ENCODE measurements at regions not wholly inside any gene's neighbourhood (a gene's known extent, or its start where the extent isn't known, plus 50 kb on each side); places are given as distances from the start of the nearest gene placed in this dataset.
"Not testable (repeated sequence)": the region's sequence is repeated elsewhere in the genome, so short reads cannot be mapped to it uniquely, and the experiment has no call there.

DNA sequence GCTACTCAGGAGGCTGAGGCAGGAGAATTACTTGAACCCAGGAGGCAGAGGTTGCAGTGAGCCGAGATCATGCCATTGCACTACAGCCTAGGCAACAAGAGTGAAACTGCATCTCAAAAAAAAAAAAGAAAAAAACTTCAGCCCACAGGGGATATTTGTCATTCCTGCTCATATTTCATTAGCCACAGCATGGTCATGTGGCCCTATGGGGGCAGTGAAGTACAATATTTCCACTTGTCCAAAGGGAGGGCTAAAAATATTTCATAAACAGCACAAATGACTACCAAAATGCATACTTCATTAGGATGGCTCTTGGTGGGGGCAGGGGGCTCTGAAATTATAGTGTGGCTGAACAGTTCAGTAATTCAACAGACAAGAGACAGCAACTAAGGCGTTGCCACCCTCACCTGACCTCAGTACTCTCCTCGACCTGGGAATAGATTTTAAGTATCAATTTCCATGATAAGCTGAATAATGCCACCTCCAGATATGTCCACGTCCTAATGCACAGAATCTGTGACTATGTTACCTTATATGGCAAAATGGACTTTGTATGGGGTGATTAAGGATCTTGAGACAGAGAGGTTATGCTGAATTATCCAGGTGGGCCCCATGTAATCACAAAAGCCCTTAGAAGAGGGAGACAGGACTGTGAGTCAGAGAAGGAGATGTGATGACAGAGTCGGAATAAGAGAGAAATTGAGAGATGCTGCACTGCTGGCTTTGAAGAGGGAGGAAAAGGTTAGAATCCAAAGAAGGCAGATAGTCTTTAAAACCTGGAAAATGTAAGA is 158.2 kb upstream of the CRIM1 start:
- TF ChIP-seq, protein P1, sequence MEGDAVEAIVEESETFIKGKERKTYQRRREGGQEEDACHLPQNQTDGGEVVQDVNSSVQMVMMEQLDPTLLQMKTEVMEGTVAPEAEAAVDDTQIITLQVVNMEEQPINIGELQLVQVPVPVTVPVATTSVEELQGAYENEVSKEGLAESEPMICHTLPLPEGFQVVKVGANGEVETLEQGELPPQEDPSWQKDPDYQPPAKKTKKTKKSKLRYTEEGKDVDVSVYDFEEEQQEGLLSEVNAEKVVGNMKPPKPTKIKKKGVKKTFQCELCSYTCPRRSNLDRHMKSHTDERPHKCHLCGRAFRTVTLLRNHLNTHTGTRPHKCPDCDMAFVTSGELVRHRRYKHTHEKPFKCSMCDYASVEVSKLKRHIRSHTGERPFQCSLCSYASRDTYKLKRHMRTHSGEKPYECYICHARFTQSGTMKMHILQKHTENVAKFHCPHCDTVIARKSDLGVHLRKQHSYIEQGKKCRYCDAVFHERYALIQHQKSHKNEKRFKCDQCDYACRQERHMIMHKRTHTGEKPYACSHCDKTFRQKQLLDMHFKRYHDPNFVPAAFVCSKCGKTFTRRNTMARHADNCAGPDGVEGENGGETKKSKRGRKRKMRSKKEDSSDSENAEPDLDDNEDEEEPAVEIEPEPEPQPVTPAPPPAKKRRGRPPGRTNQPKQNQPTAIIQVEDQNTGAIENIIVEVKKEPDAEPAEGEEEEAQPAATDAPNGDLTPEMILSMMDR (IDR thresholded peaks at IDR 0.05; ENCODE audit: low read depth, low read length, missing control alignments), result no peak
- DNase-seq (ENCODE audit: extremely low read depth, low read depth), result no peak
- H3K4me3 ChIP-seq (replicated peaks; ENCODE audit: low read depth, low read length), result no peak overlapping the region

DNA sequence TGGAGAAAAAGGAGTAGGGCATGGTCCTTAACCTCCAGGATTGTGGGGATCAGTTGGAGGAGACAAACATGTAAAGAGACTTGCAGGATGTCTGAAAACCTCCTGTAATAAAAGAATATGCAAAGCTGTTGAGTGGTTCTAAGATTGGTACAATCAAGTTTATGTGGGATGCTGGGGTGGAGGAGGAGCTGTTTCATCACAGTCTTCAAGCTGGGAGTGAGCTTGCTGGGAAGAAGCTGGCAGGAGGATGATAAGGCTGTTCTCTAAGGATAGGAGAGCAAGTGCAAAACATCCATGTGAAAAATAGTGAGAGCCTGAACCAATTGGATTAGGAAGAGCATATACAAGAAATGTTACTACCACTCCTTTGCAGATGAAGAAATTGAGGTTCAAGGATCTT is 161.9 kb upstream of the CRIM1 start:
- no peak for DNase-seq (ENCODE audit: extremely low read depth, low read depth)
- TF ChIP-seq, protein P1 (IDR thresholded peaks at IDR 0.05; ENCODE audit: low read depth, low read length, missing control alignments), result no peak
- no peak overlapping the region for H3K4me3 ChIP-seq (replicated peaks; ENCODE audit: low read depth, low read length)

DNA sequence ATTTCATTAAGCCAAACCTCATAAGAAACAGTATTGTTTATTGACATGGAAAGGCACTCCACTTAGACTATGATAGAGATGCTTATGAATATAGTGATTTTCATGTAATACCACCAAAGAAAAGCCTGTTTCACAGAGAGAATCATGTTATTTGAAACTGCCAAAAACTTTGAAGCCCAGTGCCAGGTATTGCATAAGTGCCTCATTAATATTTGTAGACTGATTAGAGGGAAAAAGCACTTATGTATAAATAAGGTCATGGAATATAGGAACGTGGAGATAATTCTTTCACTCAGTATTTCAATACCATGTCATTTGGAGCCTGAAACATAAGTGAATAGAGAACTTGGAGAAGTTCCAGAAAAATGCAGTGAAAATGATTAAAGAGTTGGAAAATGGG is 162.6 kb upstream of the CRIM1 start:
- DNase-seq (ENCODE audit: extremely low read depth, low read depth), result no peak
- no peak overlapping the region for H3K4me3 ChIP-seq (replicated peaks; ENCODE audit: low read depth, low read length)
- TF ChIP-seq, protein P1 (IDR thresholded peaks at IDR 0.05; ENCODE audit: low read depth, low read length, missing control alignments), result no peak

DNA sequence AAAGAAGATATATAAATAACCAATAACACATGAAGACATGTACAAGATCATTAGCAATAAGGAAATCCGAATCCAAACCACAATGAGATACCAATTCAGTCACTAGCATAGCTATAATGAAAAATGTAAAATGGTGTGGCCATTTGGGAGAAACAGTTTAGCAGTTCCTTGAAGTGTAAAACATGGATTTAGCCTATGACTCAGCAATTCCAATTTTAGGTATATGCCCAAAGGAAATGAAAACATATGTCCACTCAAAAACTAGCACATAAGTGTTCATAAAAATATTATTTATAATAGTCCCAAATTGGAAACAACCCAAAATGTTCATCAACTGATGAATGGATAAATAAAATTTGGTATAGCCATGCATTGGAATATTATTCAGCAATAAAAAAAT is 165.5 kb upstream of the CRIM1 start:
- TF ChIP-seq, protein P1 (IDR thresholded peaks at IDR 0.05; ENCODE audit: low read depth, low read length, missing control alignments), result no peak
- no peak overlapping the region for H3K4me3 ChIP-seq (replicated peaks; ENCODE audit: low read depth, low read length)
- no peak for DNase-seq (ENCODE audit: extremely low read depth, low read depth)

DNA sequence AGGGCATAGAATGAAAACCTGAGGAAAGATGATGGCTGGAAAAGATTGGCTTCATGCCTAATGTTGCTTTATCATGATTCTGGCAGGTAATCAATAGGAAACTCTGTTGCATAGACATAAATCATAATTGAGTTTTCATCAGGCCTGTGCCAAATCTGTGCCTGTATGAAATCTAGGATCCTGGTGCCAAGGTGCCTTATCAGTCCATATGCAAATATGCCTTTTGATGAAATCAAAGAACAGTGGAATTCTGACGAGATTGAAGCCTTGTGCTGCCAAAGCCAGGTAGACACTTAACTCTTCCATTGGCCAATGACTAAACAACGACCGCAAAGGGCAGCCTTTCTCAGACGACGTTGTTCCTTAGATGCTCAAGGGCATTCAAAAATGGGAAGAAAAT is 170.0 kb upstream of the CRIM1 start:
- no peak overlapping the region for H3K4me3 ChIP-seq (replicated peaks; ENCODE audit: low read depth, low read length)
- TF ChIP-seq, protein P1 (IDR thresholded peaks at IDR 0.05; ENCODE audit: low read depth, low read length, missing control alignments), result no peak

DNA sequence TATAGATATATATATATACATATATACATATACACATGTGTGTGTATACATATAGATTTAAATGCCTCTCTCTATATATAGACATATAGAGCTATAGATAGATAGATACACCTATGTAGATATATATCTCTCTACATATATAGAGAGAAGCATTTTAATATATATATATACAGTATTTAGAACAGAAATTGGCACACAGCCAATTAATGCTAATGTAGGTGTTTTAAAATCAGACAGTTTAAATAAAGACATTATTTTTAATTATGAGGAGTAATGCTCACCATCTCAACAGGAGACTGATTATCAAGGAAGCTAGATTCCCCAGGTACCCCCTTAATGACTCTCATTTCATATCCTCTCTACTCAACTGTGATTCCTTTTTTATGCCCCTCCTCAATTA is 170.7 kb upstream of the CRIM1 start:
- no peak overlapping the region for H3K4me3 ChIP-seq (replicated peaks; ENCODE audit: low read depth, low read length)
- TF ChIP-seq, protein P1 (IDR thresholded peaks at IDR 0.05; ENCODE audit: low read depth, low read length, missing control alignments), result no peak
- no peak for DNase-seq (ENCODE audit: extremely low read depth, low read depth)

More for the DNA sequence above, 170.0 kb upstream of the CRIM1 start:
- no peak for DNase-seq (ENCODE audit: extremely low read depth, low read depth)

DNA sequence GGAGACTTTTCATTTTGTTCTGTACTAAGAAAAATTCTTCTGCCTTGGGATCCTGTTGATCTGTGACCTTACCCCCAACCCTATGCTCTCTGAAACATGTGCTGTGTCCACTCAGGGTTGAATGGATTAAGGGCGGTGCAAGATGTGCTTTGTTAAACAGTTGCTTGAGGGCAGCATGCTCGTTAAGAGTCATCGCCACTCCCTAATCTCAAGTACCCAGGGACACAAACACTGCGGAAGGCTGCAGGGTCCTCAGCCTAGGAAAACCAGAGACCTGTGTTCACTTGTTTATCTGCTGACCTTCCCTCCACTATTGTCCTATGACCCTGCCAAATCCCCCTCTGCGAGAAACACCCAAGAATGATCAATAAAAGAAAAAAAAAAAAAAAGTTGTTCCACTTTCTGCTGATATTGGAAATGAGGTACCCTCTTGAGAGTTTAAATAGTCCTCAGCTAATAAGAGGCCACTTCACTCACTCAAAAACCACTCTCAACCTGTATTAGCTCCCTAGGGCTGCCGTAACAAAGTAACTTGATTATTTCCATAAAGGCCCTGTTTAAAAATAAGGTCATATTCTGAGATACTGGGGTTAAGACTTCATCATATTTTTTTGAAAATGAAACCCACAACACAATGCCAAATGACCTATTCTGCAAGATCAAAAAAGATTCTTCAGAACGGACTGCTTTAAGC is 174.6 kb upstream of the CRIM1 start:
- not testable (repeated sequence) for H3K4me3 ChIP-seq (replicated peaks; ENCODE audit: low read depth, low read length); DNase-seq (ENCODE audit: extremely low read depth, low read depth)

DNA sequence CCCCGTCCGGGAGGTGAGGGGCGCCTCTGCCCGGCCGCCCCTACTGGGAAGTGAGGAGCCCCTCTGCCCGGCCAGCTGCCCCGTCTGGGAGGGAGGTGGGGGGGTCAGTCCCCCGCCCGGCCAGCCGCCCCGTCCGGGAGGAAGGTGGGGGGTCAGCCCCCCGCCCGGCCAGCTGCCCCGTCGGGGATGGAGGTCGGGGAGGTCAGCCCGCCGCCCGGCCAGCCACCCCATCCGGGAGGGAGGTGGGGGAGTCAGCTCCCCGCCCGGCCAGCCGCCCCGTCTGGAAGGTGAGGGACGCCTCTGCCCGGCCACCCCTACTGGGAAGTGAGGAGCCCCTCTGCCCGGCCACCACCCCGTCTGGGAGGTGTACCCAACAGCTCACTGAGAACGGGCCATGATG is 175.3 kb upstream of the CRIM1 start:
- DNase-seq (ENCODE audit: extremely low read depth, low read depth); H3K4me3 ChIP-seq (replicated peaks; ENCODE audit: low read depth, low read length): not testable (repeated sequence)

DNA sequence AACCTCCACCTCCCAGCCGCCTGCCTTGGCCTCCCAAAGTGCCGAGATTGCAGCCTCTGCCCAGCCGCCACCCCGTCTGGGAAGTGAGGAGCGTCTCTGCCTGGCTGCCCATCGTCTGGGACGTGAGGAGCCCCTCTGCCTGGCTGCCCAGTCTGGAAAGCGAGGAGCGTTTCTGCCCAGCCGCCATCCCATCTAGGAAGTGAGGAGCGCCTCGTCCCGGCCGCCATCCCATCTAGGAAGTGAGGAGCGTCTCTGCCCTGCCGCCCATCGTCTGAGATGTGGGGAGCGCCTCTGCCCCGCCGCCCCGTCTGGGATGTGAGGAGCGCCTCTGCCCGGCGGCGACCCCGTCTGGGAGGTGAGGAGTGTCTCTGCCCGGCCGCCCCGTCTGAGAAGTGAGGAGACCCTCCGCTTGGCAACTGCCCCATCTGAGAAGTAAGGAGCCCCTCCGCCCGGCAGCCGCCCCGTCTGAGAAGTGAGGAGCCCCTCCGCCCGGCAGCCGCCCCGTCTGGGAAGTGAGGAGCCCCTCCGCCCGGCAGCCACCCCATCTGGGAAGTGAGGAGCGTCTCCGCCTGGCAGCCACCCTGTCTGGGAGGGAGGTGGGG is 175.8 kb upstream of the CRIM1 start:
- H3K4me3 ChIP-seq (replicated peaks; ENCODE audit: low read depth, low read length); DNase-seq (ENCODE audit: extremely low read depth, low read depth): not testable (repeated sequence)

All from HFF-Myc (cell line).